ENCODE measurements at regions not wholly inside any gene's neighbourhood (a gene's known extent, or its start where the extent isn't known, plus 50 kb on each side); places are given as distances from the start of the nearest gene placed in this dataset.

GRCh38 chr16:9443864-9444263, 352.4 kb downstream of the HAPSTR1 start:
- DNase-seq (ENCODE audit: low read depth in 4 of 4, low spot score in 3 of 4), result no peak

- DNase-seq (ENCODE audit: low read depth in 4 of 4, low spot score in 3 of 4), result no peak
Observed at GRCh38 chr16:9446471-9447194, 355.2 kb downstream of the HAPSTR1 start.

- DNase-seq (ENCODE audit: low read depth in 4 of 4, low spot score in 3 of 4), result no peak
Observed at GRCh38 chr16:9447195-9447551, 355.7 kb downstream of the HAPSTR1 start.

GRCh38 chr16:9447699-9448098, 356.3 kb downstream of the HAPSTR1 start:
- no peak for DNase-seq (ENCODE audit: low read depth in 4 of 4, low spot score in 3 of 4)

GRCh38 chr16:9449597-9449996, 358.2 kb downstream of the HAPSTR1 start:
- no peak for DNase-seq (ENCODE audit: low read depth in 4 of 4, low spot score in 3 of 4)

- no peak for DNase-seq (ENCODE audit: low read depth in 4 of 4, low spot score in 3 of 4)
Observed at GRCh38 chr16:9457215-9457614, 365.8 kb downstream of the HAPSTR1 start.

GRCh38 chr16:9458816-9459215, 367.4 kb downstream of the HAPSTR1 start:
- DNase-seq (ENCODE audit: low read depth in 4 of 4, low spot score in 3 of 4), result no peak

GRCh38 chr16:9462984-9463383, 371.5 kb downstream of the HAPSTR1 start:
- DNase-seq (ENCODE audit: low read depth in 4 of 4, low spot score in 3 of 4), result no peak

- no peak for DNase-seq (ENCODE audit: low read depth in 4 of 4, low spot score in 3 of 4)
Observed at GRCh38 chr16:9463461-9463860, 372.0 kb downstream of the HAPSTR1 start.

- no peak for DNase-seq (ENCODE audit: low read depth in 4 of 4, low spot score in 3 of 4)
Observed at GRCh38 chr16:9465161-9465560, 373.7 kb downstream of the HAPSTR1 start.

- DNase-seq (ENCODE audit: low read depth in 4 of 4, low spot score in 3 of 4), result no peak
Observed at GRCh38 chr16:9469512-9469911, 378.1 kb downstream of the HAPSTR1 start.

- DNase-seq (ENCODE audit: low read depth in 4 of 4, low spot score in 3 of 4), result no peak
Observed at GRCh38 chr16:9476744-9477143, 385.3 kb downstream of the HAPSTR1 start.

GRCh38 chr16:9479008-9479407, 387.6 kb downstream of the HAPSTR1 start:
- DNase-seq (ENCODE audit: low read depth in 4 of 4, low spot score in 3 of 4), result no peak

GRCh38 chr16:9480503-9480902, 389.1 kb downstream of the HAPSTR1 start:
- DNase-seq (ENCODE audit: low read depth in 4 of 4, low spot score in 3 of 4), result no peak

- no peak for DNase-seq (ENCODE audit: low read depth in 4 of 4, low spot score in 3 of 4)
Observed at GRCh38 chr16:9481747-9482730, 390.6 kb downstream of the HAPSTR1 start.

GRCh38 chr16:9484426-9484825, 393.0 kb downstream of the HAPSTR1 start:
- no peak for DNase-seq (ENCODE audit: low read depth in 4 of 4, low spot score in 3 of 4)

GRCh38 chr16:9484881-9485280, 393.4 kb downstream of the HAPSTR1 start:
- peak in 1 of 4 donors; percentile 16 for DNase-seq (ENCODE audit: low read depth in 4 of 4, low spot score in 3 of 4)

GRCh38 chr16:9489835-9490467, 398.5 kb downstream of the HAPSTR1 start:
- DNase-seq (ENCODE audit: low read depth in 4 of 4, low spot score in 3 of 4), result peak; percentile 38 to 68 (median 59)

GRCh38 chr16:9495824-9496223, 404.4 kb downstream of the HAPSTR1 start:
- DNase-seq (ENCODE audit: low read depth in 4 of 4, low spot score in 3 of 4), result no peak

- no peak for DNase-seq (ENCODE audit: low read depth in 4 of 4, low spot score in 3 of 4)
Observed at GRCh38 chr16:9497750-9498149, 406.3 kb downstream of the HAPSTR1 start.

- no peak for DNase-seq (ENCODE audit: low read depth in 4 of 4, low spot score in 3 of 4)
Observed at GRCh38 chr16:9499941-9500593, 408.6 kb downstream of the HAPSTR1 start.
